Liver (tissue), 8 donors: ENCODE measurements at regions not wholly inside any gene's neighbourhood (a gene's known extent, or its start where the extent isn't known, plus 50 kb on each side); places are given as distances from the start of the nearest gene placed in this dataset.

Source experiments
- DNase-seq: peaks from one replicate; pipeline ENCODE4 v3.0.0-alpha.2; 2017; ENCODE audit warnings: low spot score
- H3K27ac ChIP-seq, 2 donors: one replicate each; pipeline ENCODE4 v1.7.0; 2013; ENCODE audit warnings: inconsistent platforms in 2 of 2, low read length in 2 of 2, control low read depth in 1 of 2, low read depth in 1 of 2, mild to moderate bottlenecking in 1 of 2
- H3K27me3 ChIP-seq, 4 donors: one replicate each; pipeline versions ENCODE4 v1.6.1 to v1.7.0; 2013; ENCODE audit warnings: low read length in 3 of 4, inconsistent platforms in 1 of 4, mild to moderate bottlenecking in 1 of 4, moderate library complexity in 1 of 4; ENCODE audit not compliant: control insufficient read depth in 4 of 4, insufficient read depth in 4 of 4
- H3K36me3 ChIP-seq, 4 donors: one replicate each; pipeline versions ENCODE4 v1.6.1 to v1.7.0; 2013; ENCODE audit warnings: low read length in 3 of 4, mild to moderate bottlenecking in 3 of 4, low read depth in 1 of 4, moderate library complexity in 1 of 4; ENCODE audit not compliant: control insufficient read depth in 4 of 4, insufficient read depth in 3 of 4
- H3K4me1 ChIP-seq, 4 donors: one replicate each; pipeline versions ENCODE4 v1.6.1 to v1.7.0; 2013; ENCODE audit warnings: low read length in 3 of 4, mild to moderate bottlenecking in 3 of 4, moderate library complexity in 1 of 4; ENCODE audit not compliant: control insufficient read depth in 4 of 4, insufficient read depth in 4 of 4
- H3K4me3 ChIP-seq, 3 donors: one replicate each; pipeline versions ENCODE4 v1.6.1 to v1.7.0; 2013; ENCODE audit warnings: low read length in 3 of 3, control low read depth in 1 of 3, low read depth in 1 of 3, mild to moderate bottlenecking in 1 of 3
- H3K9ac ChIP-seq, 2 donors: one replicate each; pipeline ENCODE4 v1.7.0; 2013; ENCODE audit warnings: low read length in 2 of 2, mild to moderate bottlenecking in 2 of 2, moderate library complexity in 2 of 2, control low read depth in 1 of 2, low read depth in 1 of 2
- H3K9me3 ChIP-seq, 4 donors: one replicate each; pipeline versions ENCODE4 v1.6.1 to v1.7.0; 2013; ENCODE audit warnings: low read length in 3 of 4; ENCODE audit not compliant: control insufficient read depth in 4 of 4
- ATF3 ChIP-seq: IDR thresholded peaks from 2 replicates; pipeline ENCODE4 v1.6.1; 2016; ENCODE audit warnings: antibody characterized with exemption
- CTCF ChIP-seq: fragments of 150-350 bp; IDR thresholded peaks from 2 replicates; pipeline ENCODE4 v1.5.1; 2017; ENCODE audit warnings: improper control_type of control experiment, low read depth, low read length; ENCODE audit not compliant: missing input control
- EGR1 ChIP-seq, 2 donors: IDR thresholded peaks; 2 replicates each; pipeline ENCODE4 v1.6.1; 2016 to 2018; ENCODE audit warnings: antibody characterized with exemption in 2 of 2, low read depth in 2 of 2
- FOXA1 ChIP-seq: IDR thresholded peaks from 2 replicates; pipeline ENCODE4 v1.6.1; 2016; ENCODE audit warnings: antibody characterized with exemption
- FOXA2 ChIP-seq: IDR thresholded peaks from 2 replicates; pipeline ENCODE4 v1.6.1; 2016; ENCODE audit warnings: antibody characterized with exemption
- GABPA ChIP-seq, 2 donors: IDR thresholded peaks in 1 of 2; conservative IDR thresholded peaks in 1 of 2; 2 replicates each; pipeline ENCODE4 v1.6.1; 2016; ENCODE audit warnings: antibody characterized with exemption in 2 of 2, mild to moderate bottlenecking in 1 of 2, moderate library complexity in 1 of 2
- HNF4A ChIP-seq, 2 donors: conservative IDR thresholded peaks; 2 replicates each; pipeline ENCODE4 v1.6.1; 2016; ENCODE audit warnings: antibody characterized with exemption in 2 of 2, mild to moderate bottlenecking in 2 of 2
- HNF4G ChIP-seq: IDR thresholded peaks from 2 replicates; pipeline ENCODE4 v1.6.1; 2016; ENCODE audit warnings: antibody characterized with exemption
- MAX ChIP-seq: IDR thresholded peaks from 2 replicates; pipeline ENCODE4 v1.6.1; 2016; ENCODE audit warnings: antibody characterized with exemption
- NR2F2 ChIP-seq: IDR thresholded peaks from 2 replicates; pipeline ENCODE4 v1.6.1; 2016; ENCODE audit warnings: antibody characterized with exemption
- RAD21 ChIP-seq, 2 donors: IDR thresholded peaks; 2 replicates each; pipeline ENCODE4 v1.6.1; 2016; ENCODE audit warnings: antibody characterized with exemption in 2 of 2, mild to moderate bottlenecking in 2 of 2
- REST ChIP-seq: IDR thresholded peaks from 2 replicates; pipeline ENCODE4 v1.6.1; 2016; ENCODE audit warnings: antibody characterized with exemption, mild to moderate bottlenecking
- RXRA ChIP-seq, 2 donors: IDR thresholded peaks; 2 replicates each; pipeline ENCODE4 v1.6.1; 2017 to 2018; ENCODE audit warnings: antibody characterized with exemption in 2 of 2, mild to moderate bottlenecking in 1 of 2
- TAF1 ChIP-seq: conservative IDR thresholded peaks from 2 replicates; pipeline ENCODE4 v1.6.1; 2016; ENCODE audit warnings: antibody characterized with exemption, mild to moderate bottlenecking
- YY1 ChIP-seq: IDR thresholded peaks from 2 replicates; pipeline ENCODE4 v1.6.1; 2016; ENCODE audit warnings: antibody characterized with exemption, mild to moderate bottlenecking
- ZBTB33 ChIP-seq: IDR thresholded peaks from 2 replicates; pipeline ENCODE4 v1.6.1; 2016; ENCODE audit warnings: antibody characterized with exemption
- WGBS: extraction: QIAGEN DNeasy Blood & Tissue Kit; methylation state at CpG from one replicate; pipeline ENCODE4 v1.1.7; 2013; 5-methylcytosine and 5-hydroxymethylcytosine counted together
- donor health status: healthy.
- donor health status: healthy.
- donor health status: healthy.
- donor health status: healthy.
- donor health status: healthy.

GRCh38 chr20:11231742-11232648, 558.2 kb upstream of the JAG1 start:
- H3K36me3 ChIP-seq = no peaks in the 10 kb centered on the region
- no peak for DNase-seq
- H3K9ac ChIP-seq = no peak overlapping the region
- no peak overlapping the region for H3K27ac ChIP-seq
- TF ChIP-seq FOXA1 (no peak), EGR1 (IDR thresholded peaks at IDR 0.05; ENCODE audit: low read depth in 2 of 2) (no peak), GABPA (IDR thresholded peaks at IDR 0.05 in 1 of 2, conservative IDR thresholded peaks at IDR 0.05 in 1 of 2) (no peak), CTCF (no peak), REST (no peak), FOXA2 (no peak), RAD21 (IDR thresholded peaks at IDR 0.05) (no peak), RXRA (IDR thresholded peaks at IDR 0.05) (no peak), MAX (no peak), NR2F2 (no peak), ATF3 (no peak), ZBTB33 (no peak), YY1 (no peak), HNF4A (conservative IDR thresholded peaks at IDR 0.05) (no peak), TAF1 (no peak), HNF4G (no peak)
- peaks cover 0 to 3% (median 0%) of the 10 kb centered on the region in 4 donors for H3K27me3 ChIP-seq
- no peaks in the 10 kb centered on the region for H3K9me3 ChIP-seq
- H3K4me3 ChIP-seq = no peak overlapping the region
- 86% methylated on average over 11 of the region's 11 CpGs for WGBS
- H3K4me1 ChIP-seq = no peaks in the 10 kb centered on the region
